WTC11 (cell line): ENCODE measurements at regions not wholly inside any gene's neighbourhood (a gene's known extent, or its start where the extent isn't known, plus 50 kb on each side); places are given as distances from the start of the nearest gene placed in this dataset.

Source experiments
- ATAC-seq: fragments of 200-7000 bp; cut with Tn5 transposase; 2 replicates; pipeline ENCODE4 v1.10.0; 2021; ENCODE audit warnings: mild to moderate bottlenecking, moderate library complexity
- CTCF ChIA-PET: fragments of 300-600 bp; sonication (Branson Sonifier 250); formaldehyde crosslinking; loops from one replicate; lab custom pipeline; 2021; ENCODE audit warnings: antibody characterized with exemption; lab: Charles Lee
- POLR2A ChIA-PET: fragments of 350-600 bp; sonication (Branson Sonifier 250); formaldehyde crosslinking; loops from one replicate; lab custom pipeline; 2021; ENCODE audit warnings: antibody characterized with exemption; lab: Charles Lee
- DNase-seq: peaks from one replicate; pipeline ENCODE4 v3.0.0; 2021; ENCODE audit warnings: low spot score
- H3K27ac Mint-ChIP-seq: 2 replicates; pipeline ENCODE4 v1.8.0; 2021; ENCODE audit warnings: mixed read lengths
- H3K27me3 Mint-ChIP-seq: 2 replicates; pipeline ENCODE4 v1.8.0; 2021; ENCODE audit warnings: low read depth, mild to moderate bottlenecking, moderate library complexity, mixed read lengths
- H3K36me3 Mint-ChIP-seq: 2 replicates; pipeline ENCODE4 v1.8.0; 2021; ENCODE audit warnings: mixed read lengths
- H3K4me1 Mint-ChIP-seq: 2 replicates; pipeline ENCODE4 v1.8.0; 2022; ENCODE audit warnings: mixed read lengths
- H3K4me3 Mint-ChIP-seq: 2 replicates; pipeline ENCODE4 v1.8.0; 2021; ENCODE audit warnings: mild to moderate bottlenecking, moderate library complexity, mixed read lengths
- H3K9me3 Mint-ChIP-seq: 2 replicates; pipeline ENCODE4 v1.8.0; 2021; ENCODE audit warnings: mixed read lengths
- AFF4 ChIP-seq: sonication (generic); formaldehyde crosslinking; IDR thresholded peaks from 2 replicates; pipeline ENCODE4 v1.8.1; 2023; ENCODE audit warnings: mild to moderate bottlenecking, missing genetic modification reagents, borderline replicate concordance
- ATF2 ChIP-seq: sonication (generic); formaldehyde crosslinking; IDR thresholded peaks from 2 replicates; pipeline ENCODE4 v1.8.1; 2022; ENCODE audit warnings: low read depth, missing genetic modification reagents, borderline replicate concordance
- E2F1 ChIP-seq: sonication (generic); formaldehyde crosslinking; IDR thresholded peaks from 2 replicates; pipeline ENCODE4 v1.8.0; 2022; ENCODE audit warnings: mild to moderate bottlenecking, missing genetic modification reagents
- E2F4 ChIP-seq: sonication (generic); formaldehyde crosslinking; IDR thresholded peaks from 2 replicates; pipeline ENCODE4 v1.8.1; 2022; ENCODE audit warnings: low read depth, mild to moderate bottlenecking, moderate library complexity, missing genetic modification reagents, borderline replicate concordance
- E2F5 ChIP-seq: sonication (generic); formaldehyde crosslinking; IDR thresholded peaks from 2 replicates; pipeline ENCODE4 v1.8.1; 2022; ENCODE audit warnings: mild to moderate bottlenecking, moderate library complexity, missing genetic modification reagents
- ELF4 ChIP-seq: sonication (generic); formaldehyde crosslinking; IDR thresholded peaks from 2 replicates; pipeline ENCODE4 v1.8.1; 2022; ENCODE audit warnings: low read depth, mild to moderate bottlenecking, moderate library complexity, missing genetic modification reagents
- EMX1 ChIP-seq: fragments of 250-450 bp; sonication (Bioruptor Pico); IDR thresholded peaks from 2 replicates; pipeline ENCODE4 v1.8.0; 2021; ENCODE audit warnings: mild to moderate bottlenecking
- ERG ChIP-seq: fragments of 250-450 bp; sonication (Bioruptor Pico); IDR thresholded peaks from 2 replicates; pipeline ENCODE4 v1.8.0; 2021; ENCODE audit warnings: mild to moderate bottlenecking
- HMGXB4 ChIP-seq: sonication (generic); formaldehyde crosslinking; IDR thresholded peaks from 2 replicates; pipeline ENCODE4 v1.8.1; 2023; ENCODE audit warnings: mild to moderate bottlenecking, moderate library complexity, missing genetic modification reagents
- IRF2 ChIP-seq: sonication (generic); formaldehyde crosslinking; IDR thresholded peaks from 2 replicates; pipeline ENCODE4 v1.8.0; 2022; ENCODE audit warnings: low read depth, missing genetic modification reagents, borderline replicate concordance
- MLX ChIP-seq: sonication (generic); formaldehyde crosslinking; IDR thresholded peaks from 2 replicates; pipeline ENCODE4 v1.8.1; 2023; ENCODE audit warnings: mild to moderate bottlenecking, missing genetic modification reagents, moderate library complexity
- NFATC4 ChIP-seq: fragments of 250-450 bp; sonication (Bioruptor Pico); IDR thresholded peaks from 2 replicates; pipeline ENCODE4 v1.9.0; 2021; ENCODE audit warnings: mild to moderate bottlenecking
- NFYB ChIP-seq: sonication (generic); formaldehyde crosslinking; conservative IDR thresholded peaks from 2 replicates; pipeline ENCODE4 v1.8.0; 2022; ENCODE audit warnings: low read depth, missing genetic modification reagents
- NR1H2 ChIP-seq: sonication (generic); formaldehyde crosslinking; IDR thresholded peaks from 2 replicates; pipeline ENCODE4 v1.9.0; 2021; ENCODE audit warnings: mild to moderate bottlenecking, moderate library complexity, missing genetic modification reagents
- OVOL2 ChIP-seq: fragments of 250-450 bp; sonication (Bioruptor Pico); IDR thresholded peaks from 2 replicates; pipeline ENCODE4 v1.9.0; 2021; ENCODE audit warnings: mild to moderate bottlenecking, borderline replicate concordance
- PRRX2 ChIP-seq: fragments of 250-450 bp; sonication (Bioruptor Pico); IDR thresholded peaks from 2 replicates; pipeline ENCODE4 v1.8.0; 2021; ENCODE audit warnings: mild to moderate bottlenecking
- RORB ChIP-seq: fragments of 250-450 bp; sonication (Bioruptor Pico); IDR thresholded peaks from 2 replicates; pipeline ENCODE4 v1.9.0; 2021; ENCODE audit warnings: mild to moderate bottlenecking
- SOX15 ChIP-seq: fragments of 250-450 bp; sonication (Bioruptor Pico); IDR thresholded peaks from 2 replicates; pipeline ENCODE4 v1.9.0; 2021; ENCODE audit warnings: mild to moderate bottlenecking
- TEAD1 ChIP-seq: sonication (generic); formaldehyde crosslinking; IDR thresholded peaks from 2 replicates; pipeline ENCODE4 v1.8.0; 2022; ENCODE audit warnings: mild to moderate bottlenecking, missing genetic modification reagents
- ZBTB21 ChIP-seq: sonication (generic); formaldehyde crosslinking; IDR thresholded peaks from 2 replicates; pipeline ENCODE4 v1.8.1; 2023; ENCODE audit warnings: mild to moderate bottlenecking, missing genetic modification reagents, borderline replicate concordance
- ZNF219 ChIP-seq: sonication (generic); formaldehyde crosslinking; IDR thresholded peaks from 2 replicates; pipeline ENCODE4 v1.8.0; 2023; ENCODE audit warnings: missing genetic modification reagents, mild to moderate bottlenecking, borderline replicate concordance
- ZNF232 ChIP-seq: sonication (generic); formaldehyde crosslinking; IDR thresholded peaks from 2 replicates; pipeline ENCODE4 v1.8.0; 2022; ENCODE audit warnings: mild to moderate bottlenecking, missing genetic modification reagents
- ZNF263 ChIP-seq: sonication (generic); formaldehyde crosslinking; IDR thresholded peaks from 2 replicates; pipeline ENCODE4 v1.8.1; 2022; ENCODE audit warnings: low read depth, mild to moderate bottlenecking, moderate library complexity, missing genetic modification reagents
- ZNF396 ChIP-seq: fragments of 250-450 bp; sonication (Bioruptor Pico); IDR thresholded peaks from 2 replicates; pipeline ENCODE4 v1.8.0; 2021; ENCODE audit warnings: mild to moderate bottlenecking, moderate library complexity, borderline replicate concordance
- ZNF423 ChIP-seq: fragments of 250-450 bp; sonication (Bioruptor Pico); IDR thresholded peaks from 2 replicates; pipeline ENCODE4 v2.1.2; 2022; ENCODE audit warnings: mild to moderate bottlenecking, moderate library complexity

GRCh38 chr4:180610324-180610723 lies 1632.9 kb upstream of the TENM3 start (continued):
- TF ChIP-seq AFF4 (no peak), NFYB (CRISPR knock-in tag) (no peak), IRF2 (CRISPR knock-in tag) (no peak), E2F1 (no peak), PRRX2 (CRISPR knock-in tag) (no peak), ERG (CRISPR knock-in tag) (no peak), ZBTB21 (CRISPR knock-in tag) (no peak), E2F5 (CRISPR knock-in tag) (no peak), ZNF219 (CRISPR knock-in tag) (no peak), ZNF263 (no peak)

GRCh38 chr4:180615746-180616145 lies 1627.5 kb upstream of the TENM3 start:
- Mint-ChIP-seq H3K4me1 (peaks cover 13% of the 10 kb centered on the region), H3K9me3 (peaks cover 3% of the 10 kb centered on the region; the same call in 1 of the 2 replicates), H3K27ac (peak overlapping the region; percentile 13; the same call in 1 of the 2 replicates), H3K36me3 (no peaks in the 10 kb centered on the region)
- ChIA-PET CTCF (no interaction called here), POLR2A (no interaction called here)
- peak; percentile 63 for ATAC-seq
- TF ChIP-seq EMX1 (no peak), TEAD1 (no peak), SOX15 (no peak), E2F4 (CRISPR knock-in tag) (no peak), HMGXB4 (CRISPR knock-in tag) (no peak), ZNF423 (CRISPR knock-in tag) (no peak), ATF2 (CRISPR knock-in tag) (no peak), NFATC4 (CRISPR knock-in tag) (no peak), ZNF396 (CRISPR knock-in tag) (no peak), ELF4 (CRISPR knock-in tag) (no peak), MLX (CRISPR knock-in tag) (no peak), ZNF232 (CRISPR knock-in tag) (no peak), RORB (CRISPR knock-in tag) (no peak), NR1H2 (no peak), OVOL2 (CRISPR knock-in tag) (no peak)
- TF ChIP-seq, all 79 proteins: peak for 0
- Mint-ChIP-seq H3K27me3 (no peaks in the 10 kb centered on the region), H3K4me3 (no peak overlapping the region)
- no peak for DNase-seq
